ENCODE measurements at regions not wholly inside any gene's neighbourhood (a gene's known extent, or its start where the extent isn't known, plus 50 kb on each side); places are given as distances from the start of the nearest gene placed in this dataset.
"Not testable (repeated sequence)": the region's sequence is repeated elsewhere in the genome, so short reads cannot be mapped to it uniquely, and the experiment has no call there.

- no peak for TF ChIP-seq CTCF (IDR thresholded peaks at IDR 0.05; ENCODE audit: low read depth, low read length)
- in situ Hi-C loops (cut with HindIII; ENCODE audit: low sequenced_read_pairs), result no loop called here
- no peak overlapping the region for H3K4me3 ChIP-seq (ENCODE audit: low read depth, low read length)
- DNase-seq (ENCODE audit: low read depth, low spot score), result no peak
Observed at GRCh38 chr10:124168991-124169802, 75.8 kb upstream of the CHST15 start.

- in situ Hi-C loops (cut with HindIII; ENCODE audit: low sequenced_read_pairs), result no loop called here
- TF ChIP-seq CTCF (IDR thresholded peaks at IDR 0.05; ENCODE audit: low read depth, low read length), result no peak
- H3K4me3 ChIP-seq (ENCODE audit: low read depth, low read length), result no peak overlapping the region
- no peak for DNase-seq (ENCODE audit: low read depth, low spot score)
Observed at GRCh38 chr10:124168581-124168980, 75.2 kb upstream of the CHST15 start.

GRCh38 chr10:124167925-124168324, 74.5 kb upstream of the CHST15 start:
- H3K4me3 ChIP-seq (ENCODE audit: low read depth, low read length); DNase-seq (ENCODE audit: low read depth, low spot score); in situ Hi-C loops (cut with HindIII; ENCODE audit: low sequenced_read_pairs): not testable (repeated sequence)

- in situ Hi-C loops (cut with HindIII; ENCODE audit: low sequenced_read_pairs), result no loop called here
- H3K4me3 ChIP-seq (ENCODE audit: low read depth, low read length), result no peak overlapping the region
- no peak for DNase-seq (ENCODE audit: low read depth, low spot score)
- TF ChIP-seq CTCF (IDR thresholded peaks at IDR 0.05; ENCODE audit: low read depth, low read length), result no peak
Observed at GRCh38 chr10:124166431-124167125, 73.2 kb upstream of the CHST15 start.

- in situ Hi-C loops (cut with HindIII; ENCODE audit: low sequenced_read_pairs), result no loop called here
- no peak for TF ChIP-seq CTCF (IDR thresholded peaks at IDR 0.05; ENCODE audit: low read depth, low read length)
- no peak for DNase-seq (ENCODE audit: low read depth, low spot score)
- H3K4me3 ChIP-seq (ENCODE audit: low read depth, low read length), result no peak overlapping the region
Observed at GRCh38 chr10:124165827-124166226, 72.4 kb upstream of the CHST15 start.

- in situ Hi-C loops (cut with HindIII; ENCODE audit: low sequenced_read_pairs), result no loop called here
- TF ChIP-seq CTCF (IDR thresholded peaks at IDR 0.05; ENCODE audit: low read depth, low read length), result no peak
- DNase-seq (ENCODE audit: low read depth, low spot score), result no peak
- no peak overlapping the region for H3K4me3 ChIP-seq (ENCODE audit: low read depth, low read length)
Observed at GRCh38 chr10:124165311-124165710, 71.9 kb upstream of the CHST15 start.

GRCh38 chr10:124164264-124164663, 70.9 kb upstream of the CHST15 start:
- H3K4me3 ChIP-seq (ENCODE audit: low read depth, low read length), result no peak overlapping the region
- DNase-seq (ENCODE audit: low read depth, low spot score), result no peak
- no peak for TF ChIP-seq CTCF (IDR thresholded peaks at IDR 0.05; ENCODE audit: low read depth, low read length)
- in situ Hi-C loops (cut with HindIII; ENCODE audit: low sequenced_read_pairs), result no loop called here

All from astrocyte of the spinal cord (primary cell).